NCI-H774 (cell line): ENCODE measurements at regions not wholly inside any gene's neighbourhood (a gene's known extent, or its start where the extent isn't known, plus 50 kb on each side); places are given as distances from the start of the nearest gene placed in this dataset.

Source experiments
- DNase-seq: peaks from one replicate; lab custom pipeline; 2025; lab: John Stamatoyannopoulos, UW

DNA sequence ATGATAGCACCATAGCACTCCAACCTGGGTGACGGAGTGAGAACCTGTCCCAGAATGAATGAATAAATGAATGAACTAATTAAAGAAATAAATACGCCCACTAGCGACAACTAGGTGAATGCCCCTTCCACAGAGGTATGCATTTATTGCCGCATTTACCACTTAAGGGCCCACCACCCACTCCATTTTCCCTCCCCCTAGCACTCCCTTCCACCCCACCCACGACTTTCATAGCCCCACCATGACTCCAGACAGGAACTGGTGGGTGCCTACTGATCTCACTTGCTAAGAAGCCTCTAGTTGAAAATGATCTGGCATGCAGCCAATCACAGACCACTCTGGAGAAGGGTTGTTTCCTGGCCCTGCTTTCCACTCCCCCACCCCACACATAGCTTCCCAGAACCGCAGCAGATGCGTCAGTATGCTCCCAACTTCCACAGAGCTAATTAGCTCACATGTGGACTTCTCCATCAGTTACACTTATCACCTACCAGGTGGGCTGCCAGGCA, 167.6 kb downstream of the WT1 start:
- no peak for DNase-seq

DNA sequence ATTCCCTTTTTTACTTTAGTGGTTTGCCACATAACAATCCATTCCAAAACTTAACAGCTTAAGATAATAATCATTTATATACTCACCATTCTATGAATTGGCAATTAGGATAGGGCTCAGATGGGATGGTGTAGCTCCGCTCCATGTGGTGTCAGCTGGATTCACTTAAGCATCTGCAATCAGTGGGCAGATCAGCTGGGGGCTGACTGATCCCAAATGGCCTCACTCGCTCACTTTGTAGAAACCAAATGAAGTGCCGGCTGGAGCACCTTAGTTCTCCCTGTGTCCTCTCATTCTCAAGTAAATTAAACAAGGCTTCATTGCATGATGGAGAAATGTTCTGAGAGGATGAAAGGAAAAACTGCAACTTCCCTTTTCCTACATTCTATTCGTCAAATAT, 161.4 kb downstream of the WT1 start:
- no peak for DNase-seq

DNA sequence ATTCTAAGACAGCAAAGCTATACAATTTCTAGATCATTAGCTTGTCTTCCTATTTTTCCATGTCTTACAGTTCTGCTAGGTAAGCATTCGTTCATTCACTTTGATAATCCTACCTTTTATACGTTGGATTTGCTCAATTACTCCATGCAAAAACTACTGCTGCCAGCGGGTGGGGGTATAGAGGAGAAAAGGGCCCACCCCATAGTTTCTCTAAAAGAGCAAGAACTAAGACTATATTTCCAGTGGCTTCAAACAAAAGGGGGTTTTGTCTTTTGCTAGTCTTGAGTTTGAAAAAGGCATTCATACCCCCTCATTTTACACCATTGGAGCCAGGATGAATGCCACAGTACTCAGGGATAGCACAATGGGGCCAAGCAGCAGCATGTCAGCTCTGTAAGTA, 155.7 kb downstream of the WT1 start:
- no peak for DNase-seq

DNA sequence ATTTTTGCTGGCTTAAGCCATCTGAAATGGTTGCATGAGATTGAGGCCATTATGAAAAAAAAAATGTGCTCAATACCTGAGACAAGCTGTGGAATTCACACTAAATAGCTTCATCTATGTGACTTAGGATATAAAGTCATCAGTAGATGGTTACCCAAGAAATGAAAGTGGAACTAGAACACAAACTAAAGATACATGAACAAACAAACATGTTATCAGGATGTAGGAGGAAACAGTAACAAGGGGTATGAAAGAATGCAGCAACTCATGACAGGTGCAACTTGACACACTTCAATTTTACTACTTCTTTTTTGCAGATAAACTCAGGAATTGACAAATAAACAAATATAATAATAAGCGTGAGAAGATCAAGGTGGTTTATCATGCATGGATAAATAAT, 155.0 kb downstream of the WT1 start:
- no peak for DNase-seq

DNA sequence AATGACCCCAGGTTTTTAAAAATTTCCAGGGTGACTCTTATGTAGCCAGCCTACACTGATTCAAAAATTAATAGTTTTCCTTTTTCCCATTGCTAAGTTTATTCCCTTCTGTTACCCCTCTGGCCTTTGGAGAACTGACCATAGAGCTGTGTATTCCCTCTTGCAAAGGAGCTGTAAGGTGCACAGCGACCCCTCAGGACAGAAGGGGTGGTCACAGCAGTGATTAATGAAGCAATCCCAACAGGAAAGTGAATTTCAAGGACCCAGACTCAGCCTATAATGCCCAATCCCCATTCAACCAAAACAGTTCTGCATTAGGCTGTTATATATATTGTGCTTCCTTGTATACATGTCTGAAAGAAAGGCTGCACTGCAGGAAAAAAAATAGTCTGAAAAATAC, 147.1 kb downstream of the WT1 start:
- DNase-seq, result no peak

DNA sequence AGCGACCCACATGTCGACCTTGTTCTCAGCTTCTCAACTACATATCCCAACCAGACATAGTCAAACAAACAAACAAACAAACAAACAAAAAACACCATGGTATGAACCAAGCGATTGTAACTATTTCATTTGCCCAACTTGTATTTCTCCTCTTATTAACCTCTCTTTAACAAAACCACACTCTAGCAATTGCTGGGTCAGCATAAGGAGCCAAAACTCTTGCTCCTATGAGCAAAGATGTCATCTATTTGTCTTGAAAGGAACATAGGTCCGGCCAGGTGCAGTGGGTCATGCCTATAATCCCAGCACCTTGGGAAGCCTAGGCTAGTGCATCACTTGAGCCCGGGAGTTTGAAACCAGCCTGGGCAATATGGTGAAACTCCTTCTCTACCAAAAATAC, 145.6 kb downstream of the WT1 start:
- no peak for DNase-seq

DNA sequence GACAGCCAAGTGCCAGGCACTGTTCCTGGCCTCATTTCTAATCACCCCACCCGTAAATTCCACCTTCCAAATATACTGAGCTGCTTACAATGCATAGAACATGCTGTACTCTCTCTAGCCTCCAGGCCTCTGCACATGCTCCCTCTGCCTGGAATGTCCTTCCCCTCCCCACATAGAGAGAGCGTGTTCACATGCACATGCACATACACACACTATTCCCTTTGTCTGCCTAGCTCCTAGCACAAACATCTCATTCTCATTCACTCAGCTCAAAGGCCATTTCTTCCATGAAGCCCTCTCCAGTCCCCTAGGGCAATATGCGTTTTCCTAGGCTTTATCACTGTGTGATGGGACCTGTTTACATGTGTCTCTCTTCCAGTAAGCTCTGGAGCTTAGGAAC, 144.6 kb downstream of the WT1 start:
- no peak for DNase-seq

DNA sequence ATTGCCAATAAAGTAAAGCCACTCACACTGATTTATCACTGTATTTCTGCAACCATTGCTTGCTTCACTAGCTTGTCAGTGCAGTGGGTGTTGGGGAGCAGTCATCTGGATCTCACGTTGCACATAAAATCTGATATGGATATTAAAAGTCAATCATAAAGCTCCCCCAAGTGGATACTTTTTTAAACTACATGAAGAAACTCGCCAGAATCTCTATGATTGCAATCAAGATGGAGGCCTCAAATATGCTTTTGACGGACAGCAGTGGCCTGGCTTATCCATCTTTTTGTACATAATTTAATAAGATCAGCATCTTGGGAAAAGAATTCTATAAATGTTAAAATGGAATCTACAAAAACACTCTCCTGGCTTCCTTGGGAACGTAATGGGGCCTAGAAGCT, 137.7 kb downstream of the WT1 start:
- DNase-seq, result no peak

DNA sequence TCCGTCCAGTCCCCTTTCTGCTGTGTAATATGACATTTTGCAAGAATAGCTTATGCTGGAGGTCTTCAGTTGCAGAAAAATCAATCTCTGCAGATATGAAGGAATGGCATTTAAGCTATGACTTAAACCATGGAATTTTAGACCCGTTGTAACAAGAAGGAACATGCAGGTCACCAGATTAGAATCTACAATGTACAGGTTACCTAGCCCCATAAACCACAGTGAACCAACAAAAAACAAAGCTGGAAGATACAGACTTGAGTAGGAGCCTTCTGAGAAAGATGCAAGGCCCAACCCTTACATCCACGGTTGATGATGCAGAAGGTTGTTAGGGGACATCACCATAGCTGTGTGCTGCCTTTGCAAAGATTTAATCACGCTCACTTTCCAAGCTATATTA, 132.5 kb downstream of the WT1 start:
- DNase-seq, result no peak

DNA sequence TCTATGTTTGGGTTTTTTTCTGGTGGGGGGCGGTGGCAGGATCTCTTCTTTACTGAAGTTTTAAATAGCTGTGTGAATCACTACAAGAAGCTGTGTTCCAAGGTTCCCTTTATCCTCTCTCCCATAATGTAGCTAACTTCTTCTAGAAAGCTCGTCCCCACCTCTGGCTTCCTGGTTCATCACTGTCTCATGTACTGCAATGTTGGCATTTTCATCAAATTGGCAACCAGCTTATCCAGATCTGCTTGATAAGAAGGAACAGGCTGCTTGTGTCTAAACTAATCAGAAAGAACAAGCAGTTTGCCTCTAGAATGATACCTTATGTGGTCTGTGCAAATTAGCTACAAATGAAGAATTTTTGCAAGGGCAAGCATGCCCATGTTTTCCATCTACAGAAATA, 130.8 kb downstream of the WT1 start:
- no peak for DNase-seq

DNA sequence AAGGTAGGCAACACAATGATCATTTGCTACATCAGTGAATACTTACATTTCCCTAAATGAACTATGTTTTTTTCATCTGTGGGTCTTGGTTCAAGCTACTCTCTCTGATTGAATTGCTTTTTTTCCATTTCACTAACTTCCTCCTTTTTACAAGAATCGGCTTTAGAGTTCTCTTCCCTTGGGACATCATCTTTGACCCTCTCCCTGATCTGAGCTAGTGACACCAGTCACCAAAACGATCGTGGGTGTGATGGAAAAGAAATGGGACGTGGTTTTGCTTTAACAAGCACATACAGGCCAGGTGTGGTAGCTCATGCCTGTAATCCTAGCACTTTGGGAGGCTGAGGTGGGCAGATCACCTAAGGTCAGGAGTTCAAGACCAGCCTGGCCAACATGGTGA, 129.9 kb downstream of the WT1 start:
- no peak for DNase-seq

DNA sequence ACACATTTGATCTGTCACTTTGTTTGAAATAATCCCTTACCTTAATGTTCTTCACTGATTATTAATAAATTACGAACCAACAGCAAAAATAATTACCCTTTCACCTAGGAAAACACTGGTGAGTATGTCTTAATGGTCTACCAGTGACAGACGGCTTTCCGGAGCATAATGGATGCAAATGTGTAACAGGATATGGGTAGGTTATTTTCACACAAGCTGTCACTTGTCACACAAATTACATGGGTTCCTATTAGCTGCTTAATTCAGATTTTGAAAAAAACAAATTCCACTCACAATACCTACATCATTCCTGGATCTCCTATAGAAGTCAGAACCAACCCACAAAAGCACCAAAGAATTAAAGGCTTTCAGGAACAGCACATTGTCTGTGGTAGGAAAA, 127.9 kb downstream of the WT1 start:
- no peak for DNase-seq

DNA sequence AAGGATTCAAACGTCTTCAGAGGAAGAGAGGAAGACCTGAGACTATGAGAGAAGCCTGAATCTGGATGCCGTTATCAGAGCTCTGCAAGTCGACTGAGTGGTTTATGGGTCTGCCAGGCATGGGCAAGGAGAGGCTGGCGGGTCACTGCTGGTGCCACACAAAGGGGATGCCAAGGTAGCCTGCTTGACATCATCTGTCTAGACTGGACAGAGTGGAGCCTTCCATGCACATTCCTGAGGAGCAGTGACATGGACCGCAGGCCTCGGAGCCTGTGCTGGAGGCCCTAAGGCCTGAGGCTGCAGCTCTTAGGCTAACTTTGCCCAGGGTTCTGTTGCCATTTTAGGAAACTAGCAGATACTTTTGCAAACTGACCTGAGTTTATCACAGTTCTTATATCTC, 127.4 kb downstream of the WT1 start:
- DNase-seq, result no peak

DNA sequence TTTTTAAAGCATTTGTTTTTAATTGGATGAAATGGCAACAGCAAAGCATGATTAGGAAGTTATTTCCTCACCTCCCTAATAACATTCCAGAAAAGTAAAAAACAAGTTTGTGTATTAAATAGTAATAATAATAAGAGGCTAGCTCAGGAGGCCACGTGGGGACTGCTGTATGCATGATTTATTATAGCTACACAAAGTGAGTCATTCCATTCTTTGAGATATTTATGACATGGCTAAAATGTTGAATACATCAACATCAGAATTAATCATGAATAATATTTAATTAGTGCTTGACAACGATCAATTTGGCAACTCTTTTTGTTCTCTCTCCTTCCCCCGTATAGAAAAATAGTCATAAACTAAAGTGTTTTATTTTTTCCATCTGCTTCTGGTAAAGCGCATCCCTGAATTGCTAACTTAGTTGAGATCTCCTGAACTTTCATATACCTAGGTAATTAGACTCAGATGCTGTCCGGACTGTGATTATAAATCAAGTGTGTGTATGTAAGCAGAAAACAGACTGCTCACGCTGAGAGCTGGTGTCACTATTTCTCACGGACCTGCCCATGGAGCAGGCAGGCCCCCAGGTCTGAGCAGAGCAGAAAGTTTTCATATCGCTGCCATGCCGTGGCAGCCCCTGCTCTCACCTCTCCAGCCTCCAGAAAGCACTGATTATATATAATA, 125.7 kb downstream of the WT1 start:
- no peak for DNase-seq

DNA sequence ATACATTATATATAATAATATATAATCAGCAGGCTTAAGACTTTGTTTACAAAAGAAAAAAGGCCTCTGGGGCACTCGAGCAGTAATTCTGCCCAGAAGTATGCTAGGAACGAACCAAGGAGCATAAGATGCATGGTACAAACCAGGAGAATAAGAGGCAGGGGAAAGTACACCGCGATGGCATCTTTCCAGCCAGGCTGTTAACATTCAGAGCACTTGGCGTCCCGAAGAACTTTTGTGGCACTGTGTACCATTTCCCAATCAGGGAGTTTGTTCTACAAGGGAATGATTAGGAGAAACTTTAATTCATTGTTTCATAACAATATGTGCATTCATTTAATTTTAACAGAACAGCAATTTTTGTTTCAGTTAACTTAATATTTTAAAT, 125.1 kb downstream of the WT1 start:
- no peak for DNase-seq

DNA sequence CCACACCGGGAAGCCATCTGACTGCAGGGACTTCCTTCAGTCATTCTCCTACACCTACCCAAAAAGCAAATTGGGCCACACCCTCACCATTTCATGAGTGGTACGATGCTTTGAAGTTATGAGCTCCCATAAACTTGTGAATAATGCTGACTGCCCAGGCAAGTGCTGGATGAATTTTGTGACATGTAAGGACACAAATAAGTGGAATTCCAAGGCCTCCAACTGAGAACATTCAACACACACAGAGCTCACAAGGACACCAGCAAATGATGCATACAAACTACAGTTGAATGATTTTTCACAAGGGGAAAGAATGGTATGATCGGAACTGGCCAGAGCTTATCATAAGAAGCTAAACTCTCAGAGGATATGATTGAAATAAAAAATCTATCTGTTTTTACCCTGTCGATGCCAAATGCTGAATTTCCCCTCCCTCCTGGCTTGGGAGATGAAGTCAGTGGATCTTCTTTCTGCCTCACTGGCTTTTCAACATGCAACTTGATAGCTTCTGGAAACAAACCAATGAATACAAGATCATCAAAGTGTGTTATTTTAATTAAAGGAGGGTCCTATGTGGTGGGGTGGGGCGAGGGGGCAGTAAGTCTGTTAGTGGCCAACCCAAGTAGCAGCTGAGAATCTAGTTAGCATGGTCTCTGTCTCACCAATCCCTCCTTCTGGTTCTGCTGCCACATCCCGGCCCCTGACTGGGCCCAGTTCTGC, 123.8 kb downstream of the WT1 start:
- no peak for DNase-seq

DNA sequence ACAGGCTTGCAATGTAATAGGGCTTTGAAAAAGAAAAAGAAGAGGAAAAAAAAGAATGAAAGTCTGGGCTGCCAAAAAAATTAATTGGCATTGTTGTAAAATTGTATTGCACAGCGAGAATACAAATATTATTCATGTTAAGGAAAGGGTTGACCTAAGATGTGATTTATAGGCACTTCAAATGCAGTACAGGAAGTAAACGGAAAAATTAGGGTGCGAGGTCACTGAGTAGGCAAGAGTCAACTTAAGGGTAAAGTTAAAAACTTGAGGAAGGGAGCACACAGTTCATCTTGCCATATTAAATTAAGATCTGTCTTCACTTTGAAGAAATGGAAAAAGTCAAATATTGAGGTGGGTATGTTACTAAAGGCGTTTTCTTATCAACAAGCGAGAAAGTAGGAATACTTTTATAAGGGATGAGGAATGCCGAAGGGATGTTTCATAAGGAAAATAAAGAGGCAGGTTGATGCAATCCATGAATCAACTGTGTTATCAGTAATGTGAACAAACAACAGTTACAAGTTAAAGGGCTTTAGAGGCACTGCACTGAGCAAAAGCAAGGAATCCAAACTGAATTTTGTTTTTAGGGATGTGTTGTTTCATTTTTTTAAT, 123.0 kb downstream of the WT1 start:
- no peak for DNase-seq

DNA sequence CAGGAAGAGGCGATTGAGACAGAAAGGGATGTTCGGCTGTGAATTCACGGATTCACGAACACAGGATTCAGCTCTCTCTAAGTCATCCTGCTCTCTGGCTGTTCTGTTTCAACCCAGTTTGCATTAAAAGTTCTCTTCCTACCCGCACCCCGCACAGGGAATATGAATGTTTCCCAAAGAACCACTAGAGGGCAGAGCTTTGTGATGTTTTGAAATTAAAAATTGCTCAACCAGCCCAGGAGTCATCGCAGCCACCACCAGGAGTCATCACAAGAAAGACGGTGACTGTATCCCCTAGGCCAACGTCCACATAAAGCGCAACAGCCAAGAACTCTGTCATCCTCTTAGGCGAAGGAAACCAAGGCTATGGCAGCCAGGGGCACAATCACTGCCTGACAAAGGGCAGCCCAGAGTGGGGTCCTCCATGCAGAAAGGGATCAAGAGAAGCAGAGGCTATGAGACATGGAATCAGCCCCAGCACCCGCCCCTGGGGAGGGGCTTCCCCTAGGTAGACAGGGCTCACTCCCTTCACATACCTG, 122.4 kb downstream of the WT1 start:
- DNase-seq, result no peak

DNA sequence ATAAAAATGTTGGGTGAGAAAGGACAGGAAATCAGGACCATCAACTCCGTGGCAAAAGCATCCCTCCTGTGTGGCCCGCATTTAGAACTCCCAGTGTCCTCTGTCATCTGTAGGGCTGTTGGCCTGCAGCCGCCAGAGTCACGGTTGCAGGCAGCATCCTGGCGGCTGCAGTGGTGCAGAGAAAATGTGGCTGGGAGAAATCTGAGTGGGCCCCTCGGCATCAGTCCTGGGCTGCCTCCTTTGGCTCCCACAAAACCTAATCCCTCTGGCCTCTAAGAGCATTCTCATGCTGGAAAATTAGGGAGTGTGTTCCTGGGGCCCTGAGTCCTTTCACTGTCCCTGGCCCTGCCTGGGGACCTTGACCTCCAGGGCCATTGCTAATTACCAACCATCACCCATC, 121.9 kb downstream of the WT1 start:
- DNase-seq, result no peak

DNA sequence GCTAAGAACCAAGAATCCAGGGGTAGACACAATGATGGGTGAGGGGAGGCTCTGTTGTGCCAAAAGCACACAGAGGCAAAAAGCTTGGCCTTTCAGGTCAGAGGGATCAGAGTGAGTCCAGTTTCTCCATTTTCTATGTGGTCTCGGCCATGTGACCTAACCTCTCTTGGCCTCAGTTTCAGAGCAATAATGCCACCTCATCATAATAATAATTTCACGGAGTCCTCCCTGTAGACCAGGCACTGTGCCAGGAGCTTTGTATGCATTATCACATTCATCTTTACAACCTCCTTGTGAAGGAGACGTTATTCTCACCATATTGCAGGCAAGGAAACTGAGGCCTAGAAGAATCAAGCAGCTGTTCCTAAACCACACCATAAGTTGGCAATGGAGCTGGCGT, 120.2 kb downstream of the WT1 start:
- no peak for DNase-seq

DNA sequence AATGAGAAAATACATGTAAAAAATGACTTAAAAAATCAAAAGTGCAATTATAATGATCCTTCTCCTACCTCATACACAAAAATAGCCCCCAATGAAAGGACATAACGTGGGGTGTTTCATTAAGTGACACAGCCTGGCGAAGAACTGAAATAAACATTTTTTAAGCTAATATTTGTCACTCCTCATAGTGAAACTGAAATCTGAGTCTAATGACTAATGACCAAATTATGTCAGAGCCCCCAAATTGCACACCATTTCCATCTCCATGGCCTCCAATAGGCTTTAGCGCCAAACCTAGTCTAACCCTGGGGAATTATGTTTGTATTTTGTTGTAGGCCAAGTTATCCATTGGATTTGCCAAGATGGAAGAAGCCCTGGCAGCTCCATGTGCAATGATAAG, 119.1 kb downstream of the WT1 start:
- no peak for DNase-seq

DNA sequence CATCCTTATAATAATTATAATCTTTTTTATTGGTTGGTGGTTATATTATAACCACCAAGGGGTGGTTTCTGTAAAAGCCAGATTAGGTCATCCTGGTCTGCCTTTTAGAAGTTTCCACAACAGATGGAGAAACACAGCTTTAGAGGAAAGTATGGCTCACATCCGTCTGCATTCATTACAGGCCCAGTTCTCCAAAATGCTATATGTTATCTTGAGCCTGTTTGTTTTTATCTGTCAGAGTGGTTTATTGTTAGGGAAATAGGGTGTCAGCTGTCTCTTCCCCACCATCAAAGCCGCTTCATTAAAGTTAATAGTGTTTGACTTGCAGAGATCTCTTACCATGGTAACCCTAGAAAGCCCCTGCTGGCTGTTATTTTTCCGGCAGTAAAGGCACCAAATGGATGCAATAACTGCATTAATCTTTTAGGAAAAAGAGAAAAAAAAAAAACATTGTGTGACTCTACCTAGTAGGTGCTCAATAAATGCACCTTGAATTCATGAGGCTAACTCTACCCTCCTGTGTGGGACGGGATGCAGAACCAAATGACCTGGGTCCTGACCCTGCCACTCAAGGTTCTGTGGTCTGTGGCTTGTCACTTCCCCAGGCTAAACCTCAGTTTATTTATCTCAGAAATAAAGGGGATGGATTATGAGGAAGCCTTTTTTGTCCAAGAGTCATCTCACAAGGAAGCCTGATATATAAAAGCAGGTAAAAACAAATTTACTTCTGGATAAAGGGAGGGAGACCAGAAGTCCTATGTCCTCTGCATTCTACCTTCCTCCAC, 118.3 kb downstream of the WT1 start:
- no peak for DNase-seq
